Karpas-422 (cell line): ENCODE measurements at regions not wholly inside any gene's neighbourhood (a gene's known extent, or its start where the extent isn't known, plus 50 kb on each side); places are given as distances from the start of the nearest gene placed in this dataset.
"Not testable (repeated sequence)": the region's sequence is repeated elsewhere in the genome, so short reads cannot be mapped to it uniquely, and the experiment has no call there.

Experiments
- DNase-seq: peaks from one replicate; pipeline ENCODE4 v3.0.0-alpha.2; 2015
- H2AFZ ChIP-seq: fragments of 200-600 bp; sonication (generic); 2 replicates; pipeline ENCODE4 v1.6.1; 2014; ENCODE audit warnings: antibody characterized with exemption, low read length, mixed read lengths
- H3K27ac ChIP-seq: fragments of 200-600 bp; sonication (generic); 2 replicates; pipeline ENCODE4 v1.5.1; 2014; ENCODE audit warnings: mild to moderate bottlenecking, low read length, moderate library complexity
- H3K27me3 ChIP-seq: fragments of 200-600 bp; sonication (generic); 2 replicates; pipeline ENCODE4 v1.6.1; 2014; ENCODE audit warnings: low read length, mixed read lengths
- H3K36me3 ChIP-seq: fragments of 200-600 bp; sonication (generic); 2 replicates; pipeline ENCODE4 v1.6.1; 2014; ENCODE audit warnings: low read length, mixed read lengths; ENCODE audit not compliant: insufficient read depth
- H3K4me1 ChIP-seq: fragments of 200-600 bp; sonication (generic); 2 replicates; pipeline ENCODE4 v1.6.1; 2014; ENCODE audit warnings: mild to moderate bottlenecking, low read length, mixed read lengths
- H3K4me2 ChIP-seq: fragments of 200-600 bp; sonication (generic); 2 replicates; pipeline ENCODE4 v1.6.1; 2014; ENCODE audit warnings: low read length, low read depth, mild to moderate bottlenecking; ENCODE audit not compliant: poor library complexity, severe bottlenecking
- H3K4me3 ChIP-seq: fragments of 200-600 bp; sonication (generic); 2 replicates; pipeline ENCODE4 v1.5.1; 2014; ENCODE audit warnings: mild to moderate bottlenecking, antibody characterized with exemption, low read length, mixed read lengths
- H3K79me2 ChIP-seq: fragments of 200-600 bp; sonication (generic); 2 replicates; pipeline ENCODE4 v1.6.1; 2014; ENCODE audit warnings: mild to moderate bottlenecking, low read length, mixed read lengths
- H3K9ac ChIP-seq: fragments of 200-600 bp; sonication (generic); 2 replicates; pipeline ENCODE4 v1.6.0; 2014; ENCODE audit warnings: low read length
- H3K9me2 ChIP-seq: fragments of 200-600 bp; sonication (generic), shearing (Covaris generic); replicated peaks from 2 replicates; pipeline ENCODE4 v1.6.0; 2014; ENCODE audit warnings: mild to moderate bottlenecking, low read length, moderate library complexity; ENCODE audit not compliant: insufficient read depth
- H3K9me3 ChIP-seq: fragments of 300-700, 200-600 bp; sonication (generic); 2 replicates; pipeline ENCODE4 v1.6.1; 2014; ENCODE audit warnings: low read length, mixed read lengths
- H4K20me1 ChIP-seq: fragments of 200-600 bp; sonication (generic); 2 replicates; pipeline ENCODE4 v1.6.1; 2014; ENCODE audit warnings: mild to moderate bottlenecking, antibody characterized with exemption, low read length, low read depth; ENCODE audit not compliant: insufficient read depth

- Histone ChIP-seq H3K4me1 (no peaks in the 10 kb centered on the region), H3K4me2 (no peak overlapping the region), H2AFZ (no peak overlapping the region), H3K9me2 (no peaks in the 10 kb centered on the region), H4K20me1 (no peaks in the 10 kb centered on the region), H3K9me3 (peaks cover 10% of the 10 kb centered on the region; the same call in 1 of the 2 replicates), H3K27ac (no peak overlapping the region), H3K79me2 (no peaks in the 10 kb centered on the region), H3K36me3 (no peaks in the 10 kb centered on the region), H3K27me3 (no peaks in the 10 kb centered on the region), H3K4me3 (no peak overlapping the region), H3K9ac (no peak overlapping the region)
- DNase-seq: no peak
These were observed 254.8 kb upstream of the EPHA3 start for GRCh38 chr3:88852606-88853005.

- Histone ChIP-seq H3K79me2 (no peaks in the 10 kb centered on the region), H3K9me3 (peaks cover 20% of the 10 kb centered on the region), H2AFZ (no peak overlapping the region), H3K9me2 (no peaks in the 10 kb centered on the region), H3K4me2 (no peak overlapping the region), H4K20me1 (no peaks in the 10 kb centered on the region), H3K36me3 (no peaks in the 10 kb centered on the region), H3K4me1 (no peaks in the 10 kb centered on the region), H3K9ac (no peak overlapping the region), H3K27ac (no peak overlapping the region), H3K27me3 (no peaks in the 10 kb centered on the region), H3K4me3 (no peak overlapping the region)
- DNase-seq: no peak
These were observed 244.2 kb upstream of the EPHA3 start for GRCh38 chr3:88863196-88863595.

DNA sequence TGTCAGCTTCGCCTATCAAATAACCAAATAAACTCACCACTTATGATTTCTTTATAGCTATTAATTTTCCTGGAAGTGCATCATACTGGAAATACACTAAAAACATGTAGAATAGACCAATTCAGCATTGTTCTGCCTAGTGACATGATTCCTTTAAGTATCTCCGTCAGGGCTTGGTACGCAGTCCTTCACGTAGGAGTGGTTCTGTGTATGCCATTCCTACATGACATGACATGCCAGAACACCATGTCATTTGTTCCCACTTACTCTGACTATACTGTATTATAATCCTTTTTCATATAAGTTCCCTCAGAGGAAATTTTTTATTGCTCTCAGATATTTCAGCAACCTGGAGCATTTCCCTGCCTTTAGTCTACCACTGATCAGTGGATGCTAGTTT is 230.7 kb upstream of the EPHA3 start:
- Histone ChIP-seq H3K27ac (no peak overlapping the region), H3K9ac (no peak overlapping the region), H3K79me2 (no peaks in the 10 kb centered on the region), H3K9me2 (no peaks in the 10 kb centered on the region), H3K4me2 (no peak overlapping the region), H3K9me3 (peaks cover 4% of the 10 kb centered on the region), H3K4me1 (no peaks in the 10 kb centered on the region), H3K27me3 (no peaks in the 10 kb centered on the region), H3K4me3 (no peak overlapping the region), H3K36me3 (no peaks in the 10 kb centered on the region), H4K20me1 (no peaks in the 10 kb centered on the region), H2AFZ (no peak overlapping the region)
- no peak for DNase-seq

DNA sequence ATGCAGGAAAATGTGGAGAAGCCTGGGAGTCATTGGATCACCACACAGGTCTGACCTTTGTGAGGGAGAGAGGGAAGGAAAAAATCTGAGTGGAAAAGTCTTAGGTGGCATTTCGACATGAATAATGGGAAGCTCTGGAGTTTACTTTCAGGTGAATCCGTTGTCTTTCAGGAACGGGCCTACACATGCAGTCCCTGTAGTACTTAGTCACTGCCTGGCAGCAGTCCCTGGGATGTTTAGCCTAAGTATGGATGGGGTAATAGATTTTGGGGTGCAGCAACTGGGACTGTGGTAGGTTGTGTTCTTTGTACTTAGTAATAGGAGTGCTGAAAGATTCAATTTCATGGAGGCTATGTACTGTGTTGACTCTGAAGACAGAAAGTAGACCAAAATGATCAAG is 227.5 kb upstream of the EPHA3 start:
- H3K9me3 ChIP-seq: peaks cover 4% of the 10 kb centered on the region
- no peaks in the 10 kb centered on the region for H3K27me3 ChIP-seq
- H4K20me1 ChIP-seq: no peaks in the 10 kb centered on the region
- no peak overlapping the region for H3K4me2 ChIP-seq
- no peaks in the 10 kb centered on the region for H3K36me3 ChIP-seq
- no peak overlapping the region for H3K4me3 ChIP-seq
- no peak overlapping the region for H3K27ac ChIP-seq
- no peaks in the 10 kb centered on the region for H3K9me2 ChIP-seq
- DNase-seq: no peak
- no peak overlapping the region for H3K9ac ChIP-seq
- no peaks in the 10 kb centered on the region for H3K4me1 ChIP-seq
- no peak overlapping the region for H2AFZ ChIP-seq
- no peaks in the 10 kb centered on the region for H3K79me2 ChIP-seq

DNA sequence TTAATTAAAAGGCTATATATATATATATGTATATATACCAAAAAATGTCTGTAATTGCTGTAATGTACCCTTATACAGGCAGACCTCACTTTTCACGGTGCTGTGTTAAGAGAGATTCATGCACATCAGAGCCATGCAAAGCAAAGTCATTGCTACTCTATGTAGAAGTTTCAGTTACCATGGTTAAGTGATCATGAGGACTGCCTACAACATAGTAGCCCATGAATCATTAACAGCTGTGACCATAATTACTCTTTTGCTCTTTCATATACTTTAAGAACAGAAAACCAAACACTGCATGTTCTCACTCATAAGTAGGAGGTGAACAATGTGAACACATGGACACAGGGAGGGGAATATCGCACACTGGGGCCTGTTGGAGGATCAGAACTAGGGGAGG is 225.3 kb upstream of the EPHA3 start:
- no peak overlapping the region for H3K4me2 ChIP-seq
- no peak for DNase-seq
- H3K36me3 ChIP-seq: no peaks in the 10 kb centered on the region
- no peak overlapping the region for H3K9ac ChIP-seq
- no peak overlapping the region for H3K27ac ChIP-seq
- no peaks in the 10 kb centered on the region for H3K9me2 ChIP-seq
- H3K4me3 ChIP-seq: no peak overlapping the region
- no peaks in the 10 kb centered on the region for H3K27me3 ChIP-seq
- H3K4me1 ChIP-seq: no peaks in the 10 kb centered on the region
- no peaks in the 10 kb centered on the region for H3K79me2 ChIP-seq
- H3K9me3 ChIP-seq: peaks cover 6% of the 10 kb centered on the region
- no peaks in the 10 kb centered on the region for H4K20me1 ChIP-seq
- no peak overlapping the region for H2AFZ ChIP-seq

DNA sequence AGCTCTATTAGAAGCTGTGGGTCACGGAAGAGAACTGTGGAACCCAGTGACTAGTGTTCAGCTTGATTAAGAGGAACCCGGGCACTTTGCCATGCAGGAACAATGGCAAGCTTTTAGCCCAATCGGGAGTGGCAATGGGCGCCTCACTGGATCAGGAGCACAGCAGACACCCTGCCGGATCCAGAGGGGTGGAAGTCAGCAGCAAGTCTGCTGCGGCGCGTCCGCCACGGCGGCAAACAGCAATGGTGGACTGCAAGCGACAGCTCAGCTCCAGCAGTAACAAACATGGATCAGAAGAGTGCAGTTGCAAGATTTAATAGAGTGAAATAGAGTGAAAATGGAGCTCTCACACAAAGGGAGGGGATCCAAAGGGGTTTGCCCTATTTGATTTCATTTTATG is 220.8 kb upstream of the EPHA3 start:
- H3K9me2 ChIP-seq, H3K79me2 ChIP-seq, H3K27ac ChIP-seq, H2AFZ ChIP-seq, H3K4me3 ChIP-seq, H3K4me1 ChIP-seq, H3K4me2 ChIP-seq, H3K27me3 ChIP-seq, H3K9me3 ChIP-seq, H3K36me3 ChIP-seq, H4K20me1 ChIP-seq, DNase-seq, H3K9ac ChIP-seq: not testable (repeated sequence)

DNA sequence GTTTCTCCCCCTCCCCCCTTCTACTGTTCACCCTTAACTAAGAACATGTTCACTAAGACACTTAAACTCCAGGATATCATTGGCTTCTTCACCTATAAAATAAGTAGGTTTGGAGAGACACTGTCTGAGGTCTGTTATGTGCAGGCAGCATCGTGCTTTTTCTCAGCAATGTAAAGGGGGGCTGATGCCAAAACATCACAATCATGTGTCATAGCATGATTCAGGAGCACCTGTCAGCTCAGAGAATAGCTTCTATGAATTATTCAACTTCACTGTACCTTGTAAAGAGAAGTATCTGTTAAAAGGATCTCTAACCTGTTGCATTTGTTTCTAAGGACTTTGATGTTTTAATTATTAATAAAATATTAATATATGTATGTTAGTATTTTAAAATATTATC is 211.4 kb upstream of the EPHA3 start:
- H3K36me3 ChIP-seq: no peaks in the 10 kb centered on the region
- no peaks in the 10 kb centered on the region for H3K79me2 ChIP-seq
- no peaks in the 10 kb centered on the region for H3K4me1 ChIP-seq
- no peak overlapping the region for H3K4me3 ChIP-seq
- H3K27ac ChIP-seq: no peak overlapping the region
- no peaks in the 10 kb centered on the region for H4K20me1 ChIP-seq
- H3K9me2 ChIP-seq: no peaks in the 10 kb centered on the region
- H2AFZ ChIP-seq: no peak overlapping the region
- no peak overlapping the region for H3K9ac ChIP-seq
- H3K27me3 ChIP-seq: no peaks in the 10 kb centered on the region
- DNase-seq: no peak
- no peak overlapping the region for H3K4me2 ChIP-seq
- H3K9me3 ChIP-seq: no peaks in the 10 kb centered on the region

DNA sequence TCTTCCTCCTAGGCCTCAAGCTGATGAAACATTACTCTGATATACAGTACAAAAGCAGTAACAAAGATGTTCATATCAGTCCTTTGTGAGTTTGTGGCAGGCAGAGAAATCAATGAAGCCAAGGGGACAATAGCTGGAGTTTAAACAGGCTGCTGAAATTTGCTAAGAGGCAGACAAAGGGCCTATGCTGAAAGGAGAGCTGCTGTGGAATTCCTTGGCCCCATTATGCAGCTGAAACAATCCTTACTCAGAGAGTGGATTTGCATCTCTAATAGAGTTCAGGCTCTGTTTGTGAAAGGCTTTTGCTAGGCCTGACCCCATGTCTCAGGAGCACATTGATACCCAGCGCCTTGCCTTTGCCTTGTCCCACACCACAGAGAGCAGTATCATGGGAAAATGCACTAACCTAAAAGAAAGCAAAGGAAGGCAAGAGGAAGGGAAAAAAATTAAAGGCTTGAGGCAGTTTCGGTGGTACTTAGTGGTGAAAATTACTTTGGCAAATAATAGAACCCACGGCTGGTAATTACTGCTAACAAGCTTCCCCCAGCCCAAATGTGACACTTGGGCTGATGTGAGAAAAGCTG is 195.0 kb upstream of the EPHA3 start:
- no peaks in the 10 kb centered on the region for H3K4me1 ChIP-seq
- H3K27ac ChIP-seq: no peak overlapping the region
- no peak overlapping the region for H3K4me2 ChIP-seq
- H3K27me3 ChIP-seq: no peaks in the 10 kb centered on the region
- no peaks in the 10 kb centered on the region for H3K79me2 ChIP-seq
- 0 out of 2 replicates have a peak, but pooled peaks cover 6% of the 10 kb centered on the region for H3K9me3 ChIP-seq
- no peak for DNase-seq
- no peak overlapping the region for H3K9ac ChIP-seq
- no peak overlapping the region for H2AFZ ChIP-seq
- H3K9me2 ChIP-seq: no peaks in the 10 kb centered on the region
- H4K20me1 ChIP-seq: no peaks in the 10 kb centered on the region
- H3K4me3 ChIP-seq: no peak overlapping the region
- no peaks in the 10 kb centered on the region for H3K36me3 ChIP-seq

GRCh38 chr3:88918841-88919240 is 188.6 kb upstream of the EPHA3 start:
- no peak overlapping the region for H2AFZ ChIP-seq
- no peaks in the 10 kb centered on the region for H3K79me2 ChIP-seq
- H3K4me3 ChIP-seq: no peak overlapping the region
- no peak overlapping the region for H3K4me2 ChIP-seq
- peaks cover 9% of the 10 kb centered on the region; the same call in 1 of the 2 replicates for H3K9me3 ChIP-seq
- 0 out of 2 replicates have a peak, but pooled peaks cover 2% of the 10 kb centered on the region for H3K9me2 ChIP-seq
- H3K4me1 ChIP-seq: no peaks in the 10 kb centered on the region
- no peak overlapping the region for H3K27ac ChIP-seq
- no peak overlapping the region for H3K9ac ChIP-seq
- H4K20me1 ChIP-seq: no peaks in the 10 kb centered on the region
- DNase-seq: no peak
- no peaks in the 10 kb centered on the region for H3K36me3 ChIP-seq
- no peaks in the 10 kb centered on the region for H3K27me3 ChIP-seq
